GM23338 (cell line): ENCODE measurements at regions not wholly inside any gene's neighbourhood (a gene's known extent, or its start where the extent isn't known, plus 50 kb on each side); places are given as distances from the start of the nearest gene placed in this dataset.

Source experiments
- EZH2 ChIP-seq: fragments of 200-600 bp; sonication (generic); IDR thresholded peaks from one replicate; pipeline ENCODE4 v1.8.0; 2017; ENCODE audit warnings: antibody characterized with exemption, mild to moderate bottlenecking, low read depth; ENCODE audit not compliant: unreplicated experiment
- EZH2phosphoT487 ChIP-seq: fragments of 200-600 bp; sonication (generic); IDR thresholded peaks from one replicate; pipeline ENCODE4 v1.8.1; 2018; ENCODE audit warnings: antibody characterized with exemption; ENCODE audit not compliant: unreplicated experiment
- JUNB ChIP-seq: IDR thresholded peaks from one replicate; pipeline ENCODE4 v1.6.1; 2016; ENCODE audit warnings: antibody characterized with exemption; ENCODE audit not compliant: unreplicated experiment
- POLR2AphosphoS5 ChIP-seq: IDR thresholded peaks from 2 replicates; pipeline ENCODE4 v1.6.1; 2016; ENCODE audit warnings: antibody characterized with exemption, low read depth
- ZNF114 ChIP-seq: fragments of 250-450 bp; sonication (Bioruptor Pico); IDR thresholded peaks from 2 replicates; pipeline ENCODE4 v1.5.0; 2020; ENCODE audit warnings: mild to moderate bottlenecking, moderate library complexity
- TF ChIP-seq, protein P1 (sequence below), 2 experiments: fragments of 200-600 bp in 1 of 2; sonication (generic) in 1 of 2; conservative IDR thresholded peaks; 2 replicates each; pipeline versions ENCODE4 v1.5.1 to v1.6.1; 2016 to 2017; ENCODE audit warnings: antibody characterized with exemption in 2 of 2, low read depth in 2 of 2, mild to moderate bottlenecking in 2 of 2, moderate library complexity in 1 of 2
- TF ChIP-seq, protein P2 (sequence below): IDR thresholded peaks from 2 replicates; pipeline ENCODE4 v1.6.1; 2016; ENCODE audit warnings: antibody characterized with exemption
- TF ChIP-seq, protein P3 (sequence below): IDR thresholded peaks from one replicate; pipeline ENCODE4 v1.6.1; 2018; ENCODE audit warnings: antibody characterized with exemption; ENCODE audit not compliant: unreplicated experiment

DNA sequence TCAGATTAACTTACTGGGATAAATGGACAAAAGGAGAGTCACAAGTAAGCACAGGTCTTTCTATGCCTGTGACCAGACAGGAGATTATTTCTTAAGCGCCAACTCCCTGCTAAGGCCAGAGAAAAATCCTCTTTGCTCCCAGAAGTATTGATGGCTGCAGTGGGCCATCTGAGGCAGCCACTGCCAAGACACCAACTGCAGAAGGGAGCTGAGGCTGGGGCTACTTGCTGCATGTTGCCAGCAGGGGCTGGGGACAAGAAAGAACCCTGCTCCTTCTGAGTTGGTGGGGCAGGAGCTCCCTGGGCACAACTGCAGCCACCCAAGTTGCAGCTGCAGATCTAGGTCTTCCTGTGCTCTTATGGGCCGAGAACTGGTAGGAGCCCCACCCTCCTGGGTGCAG, 1075.3 kb downstream of the PCDH18 start:
- no peak for TF ChIP-seq EZH2phosphoT487
- TF ChIP-seq, protein P1, sequence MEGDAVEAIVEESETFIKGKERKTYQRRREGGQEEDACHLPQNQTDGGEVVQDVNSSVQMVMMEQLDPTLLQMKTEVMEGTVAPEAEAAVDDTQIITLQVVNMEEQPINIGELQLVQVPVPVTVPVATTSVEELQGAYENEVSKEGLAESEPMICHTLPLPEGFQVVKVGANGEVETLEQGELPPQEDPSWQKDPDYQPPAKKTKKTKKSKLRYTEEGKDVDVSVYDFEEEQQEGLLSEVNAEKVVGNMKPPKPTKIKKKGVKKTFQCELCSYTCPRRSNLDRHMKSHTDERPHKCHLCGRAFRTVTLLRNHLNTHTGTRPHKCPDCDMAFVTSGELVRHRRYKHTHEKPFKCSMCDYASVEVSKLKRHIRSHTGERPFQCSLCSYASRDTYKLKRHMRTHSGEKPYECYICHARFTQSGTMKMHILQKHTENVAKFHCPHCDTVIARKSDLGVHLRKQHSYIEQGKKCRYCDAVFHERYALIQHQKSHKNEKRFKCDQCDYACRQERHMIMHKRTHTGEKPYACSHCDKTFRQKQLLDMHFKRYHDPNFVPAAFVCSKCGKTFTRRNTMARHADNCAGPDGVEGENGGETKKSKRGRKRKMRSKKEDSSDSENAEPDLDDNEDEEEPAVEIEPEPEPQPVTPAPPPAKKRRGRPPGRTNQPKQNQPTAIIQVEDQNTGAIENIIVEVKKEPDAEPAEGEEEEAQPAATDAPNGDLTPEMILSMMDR (conservative IDR thresholded peaks at IDR 0.05; ENCODE audit: low read depth in 2 of 2): no peak
- TF ChIP-seq EZH2: no peak
- TF ChIP-seq POLR2AphosphoS5: no peak
- TF ChIP-seq, protein P2, sequence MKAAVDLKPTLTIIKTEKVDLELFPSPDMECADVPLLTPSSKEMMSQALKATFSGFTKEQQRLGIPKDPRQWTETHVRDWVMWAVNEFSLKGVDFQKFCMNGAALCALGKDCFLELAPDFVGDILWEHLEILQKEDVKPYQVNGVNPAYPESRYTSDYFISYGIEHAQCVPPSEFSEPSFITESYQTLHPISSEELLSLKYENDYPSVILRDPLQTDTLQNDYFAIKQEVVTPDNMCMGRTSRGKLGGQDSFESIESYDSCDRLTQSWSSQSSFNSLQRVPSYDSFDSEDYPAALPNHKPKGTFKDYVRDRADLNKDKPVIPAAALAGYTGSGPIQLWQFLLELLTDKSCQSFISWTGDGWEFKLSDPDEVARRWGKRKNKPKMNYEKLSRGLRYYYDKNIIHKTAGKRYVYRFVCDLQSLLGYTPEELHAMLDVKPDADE: no peak
- TF ChIP-seq, protein P3, sequence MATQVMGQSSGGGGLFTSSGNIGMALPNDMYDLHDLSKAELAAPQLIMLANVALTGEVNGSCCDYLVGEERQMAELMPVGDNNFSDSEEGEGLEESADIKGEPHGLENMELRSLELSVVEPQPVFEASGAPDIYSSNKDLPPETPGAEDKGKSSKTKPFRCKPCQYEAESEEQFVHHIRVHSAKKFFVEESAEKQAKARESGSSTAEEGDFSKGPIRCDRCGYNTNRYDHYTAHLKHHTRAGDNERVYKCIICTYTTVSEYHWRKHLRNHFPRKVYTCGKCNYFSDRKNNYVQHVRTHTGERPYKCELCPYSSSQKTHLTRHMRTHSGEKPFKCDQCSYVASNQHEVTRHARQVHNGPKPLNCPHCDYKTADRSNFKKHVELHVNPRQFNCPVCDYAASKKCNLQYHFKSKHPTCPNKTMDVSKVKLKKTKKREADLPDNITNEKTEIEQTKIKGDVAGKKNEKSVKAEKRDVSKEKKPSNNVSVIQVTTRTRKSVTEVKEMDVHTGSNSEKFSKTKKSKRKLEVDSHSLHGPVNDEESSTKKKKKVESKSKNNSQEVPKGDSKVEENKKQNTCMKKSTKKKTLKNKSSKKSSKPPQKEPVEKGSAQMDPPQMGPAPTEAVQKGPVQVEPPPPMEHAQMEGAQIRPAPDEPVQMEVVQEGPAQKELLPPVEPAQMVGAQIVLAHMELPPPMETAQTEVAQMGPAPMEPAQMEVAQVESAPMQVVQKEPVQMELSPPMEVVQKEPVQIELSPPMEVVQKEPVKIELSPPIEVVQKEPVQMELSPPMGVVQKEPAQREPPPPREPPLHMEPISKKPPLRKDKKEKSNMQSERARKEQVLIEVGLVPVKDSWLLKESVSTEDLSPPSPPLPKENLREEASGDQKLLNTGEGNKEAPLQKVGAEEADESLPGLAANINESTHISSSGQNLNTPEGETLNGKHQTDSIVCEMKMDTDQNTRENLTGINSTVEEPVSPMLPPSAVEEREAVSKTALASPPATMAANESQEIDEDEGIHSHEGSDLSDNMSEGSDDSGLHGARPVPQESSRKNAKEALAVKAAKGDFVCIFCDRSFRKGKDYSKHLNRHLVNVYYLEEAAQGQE: no peak
- TF ChIP-seq JUNB: no peak
- TF ChIP-seq ZNF114 (CRISPR knock-in tag): no peak
